ENCODE measurements at regions not wholly inside any gene's neighbourhood (a gene's known extent, or its start where the extent isn't known, plus 50 kb on each side); places are given as distances from the start of the nearest gene placed in this dataset.
"Not testable (repeated sequence)": the region's sequence is repeated elsewhere in the genome, so short reads cannot be mapped to it uniquely, and the experiment has no call there.

- not testable (repeated sequence) for H3K36me3 Mint-ChIP-seq, H3K4me3 Mint-ChIP-seq, H3K4me1 Mint-ChIP-seq, H3K9me3 Mint-ChIP-seq, H3K27me3 Mint-ChIP-seq, H3K27ac Mint-ChIP-seq
Measured at GRCh38 chr2:236389284-236390216, 125.3 kb upstream of the ASB18 start.

GRCh38 chr2:236393101-236393500, 128.9 kb upstream of the ASB18 start:
- H3K36me3 Mint-ChIP-seq: no peaks in the 10 kb centered on the region
- no peak overlapping the region for H3K4me3 Mint-ChIP-seq
- H3K27ac Mint-ChIP-seq: no peak overlapping the region
- H3K9me3 Mint-ChIP-seq: no peaks in the 10 kb centered on the region
- peaks cover 1% of the 10 kb centered on the region for H3K27me3 Mint-ChIP-seq
- no peaks in the 10 kb centered on the region for H3K4me1 Mint-ChIP-seq

GRCh38 chr2:236393581-236393980, 129.4 kb upstream of the ASB18 start:
- Mint-ChIP-seq H3K4me1 (no peaks in the 10 kb centered on the region), H3K36me3 (no peaks in the 10 kb centered on the region), H3K27me3 (peaks cover 1% of the 10 kb centered on the region), H3K4me3 (no peak overlapping the region), H3K9me3 (no peaks in the 10 kb centered on the region), H3K27ac (no peak overlapping the region)

GRCh38 chr2:236394571-236394970, 130.4 kb upstream of the ASB18 start:
- no peak overlapping the region for H3K4me3 Mint-ChIP-seq
- H3K4me1 Mint-ChIP-seq: no peaks in the 10 kb centered on the region
- H3K27me3 Mint-ChIP-seq: peaks cover under 1% of the 10 kb centered on the region
- H3K9me3 Mint-ChIP-seq: no peaks in the 10 kb centered on the region
- no peak overlapping the region for H3K27ac Mint-ChIP-seq
- H3K36me3 Mint-ChIP-seq: no peaks in the 10 kb centered on the region

- Mint-ChIP-seq H3K9me3 (no peaks in the 10 kb centered on the region), H3K27me3 (no peaks in the 10 kb centered on the region), H3K27ac (no peak overlapping the region), H3K4me1 (no peaks in the 10 kb centered on the region), H3K36me3 (no peaks in the 10 kb centered on the region), H3K4me3 (no peak overlapping the region)
Measured at GRCh38 chr2:236395067-236395466, 130.9 kb upstream of the ASB18 start.

- Mint-ChIP-seq H3K36me3 (no peaks in the 10 kb centered on the region), H3K4me1 (no peaks in the 10 kb centered on the region), H3K4me3 (no peak overlapping the region), H3K27me3 (no peaks in the 10 kb centered on the region), H3K27ac (no peak overlapping the region), H3K9me3 (no peaks in the 10 kb centered on the region)
Measured at GRCh38 chr2:236396818-236397350, 132.7 kb upstream of the ASB18 start.

- H3K4me1 Mint-ChIP-seq: no peaks in the 10 kb centered on the region
- no peaks in the 10 kb centered on the region for H3K27me3 Mint-ChIP-seq
- H3K27ac Mint-ChIP-seq: no peak overlapping the region
- H3K36me3 Mint-ChIP-seq: no peaks in the 10 kb centered on the region
- no peaks in the 10 kb centered on the region for H3K9me3 Mint-ChIP-seq
- no peak overlapping the region for H3K4me3 Mint-ChIP-seq
Measured at GRCh38 chr2:236397681-236398080, 133.5 kb upstream of the ASB18 start.

GRCh38 chr2:236399409-236399808, 135.2 kb upstream of the ASB18 start:
- H3K9me3 Mint-ChIP-seq: no peaks in the 10 kb centered on the region

GRCh38 chr2:236400046-236400574, 135.9 kb upstream of the ASB18 start:
- Mint-ChIP-seq H3K27ac (no peak overlapping the region), H3K36me3 (no peaks in the 10 kb centered on the region), H3K27me3 (no peaks in the 10 kb centered on the region), H3K4me3 (no peak overlapping the region), H3K9me3 (no peaks in the 10 kb centered on the region), H3K4me1 (no peaks in the 10 kb centered on the region)

More at GRCh38 chr2:236399409-236399808, 135.2 kb upstream of the ASB18 start:
- no peaks in the 10 kb centered on the region for H3K4me1 Mint-ChIP-seq
- no peak overlapping the region for H3K4me3 Mint-ChIP-seq
- H3K27ac Mint-ChIP-seq: no peak overlapping the region
- no peaks in the 10 kb centered on the region for H3K36me3 Mint-ChIP-seq
- no peaks in the 10 kb centered on the region for H3K27me3 Mint-ChIP-seq

- H3K27ac Mint-ChIP-seq: no peak overlapping the region
- H3K27me3 Mint-ChIP-seq: no peaks in the 10 kb centered on the region
- H3K9me3 Mint-ChIP-seq: no peaks in the 10 kb centered on the region
- no peak overlapping the region for H3K4me3 Mint-ChIP-seq
- H3K36me3 Mint-ChIP-seq: no peaks in the 10 kb centered on the region
- H3K4me1 Mint-ChIP-seq: no peaks in the 10 kb centered on the region
Measured at GRCh38 chr2:236400594-236401360, 136.6 kb upstream of the ASB18 start.

- Mint-ChIP-seq H3K27ac (no peak overlapping the region), H3K4me1 (no peaks in the 10 kb centered on the region), H3K9me3 (no peaks in the 10 kb centered on the region), H3K4me3 (no peak overlapping the region), H3K36me3 (no peaks in the 10 kb centered on the region), H3K27me3 (no peaks in the 10 kb centered on the region)
Measured at GRCh38 chr2:236402033-236402790, 138.0 kb upstream of the ASB18 start.

GRCh38 chr2:236403125-236403524, 138.9 kb upstream of the ASB18 start:
- Mint-ChIP-seq H3K4me1 (no peaks in the 10 kb centered on the region), H3K4me3 (no peak overlapping the region), H3K27me3 (no peaks in the 10 kb centered on the region), H3K9me3 (no peaks in the 10 kb centered on the region), H3K27ac (no peak overlapping the region), H3K36me3 (no peaks in the 10 kb centered on the region)

GRCh38 chr2:236403811-236404210, 139.6 kb upstream of the ASB18 start:
- Mint-ChIP-seq H3K9me3 (no peaks in the 10 kb centered on the region), H3K4me3 (no peak overlapping the region), H3K4me1 (no peaks in the 10 kb centered on the region), H3K27me3 (no peaks in the 10 kb centered on the region), H3K27ac (no peak overlapping the region), H3K36me3 (no peaks in the 10 kb centered on the region)

GRCh38 chr2:236404346-236404745, 140.1 kb upstream of the ASB18 start:
- Mint-ChIP-seq H3K4me1 (no peaks in the 10 kb centered on the region), H3K9me3 (no peaks in the 10 kb centered on the region), H3K27me3 (no peaks in the 10 kb centered on the region), H3K4me3 (no peak overlapping the region), H3K27ac (no peak overlapping the region), H3K36me3 (no peaks in the 10 kb centered on the region)

GRCh38 chr2:236405357-236405756, 141.2 kb upstream of the ASB18 start:
- Mint-ChIP-seq H3K4me3 (no peak overlapping the region), H3K4me1 (no peaks in the 10 kb centered on the region), H3K27me3 (no peaks in the 10 kb centered on the region), H3K9me3 (no peaks in the 10 kb centered on the region), H3K27ac (no peak overlapping the region), H3K36me3 (no peaks in the 10 kb centered on the region)

All from activated naive CD4-positive, alpha-beta T cell treated with anti-CD3 and anti-CD28 coated beads, Interleukin-2, amount 50 U/mL, for 24 hours (primary cell).